Breast epithelium (tissue), 4 donors: ENCODE measurements at regions not wholly inside any gene's neighbourhood (a gene's known extent, or its start where the extent isn't known, plus 50 kb on each side); places are given as distances from the start of the nearest gene placed in this dataset.
A peak's percentile ranks its signal among the peaks of the same experiment; 100 is the strongest.

Experiments
- DNase-seq, 2 donors: peaks; one replicate each; pipeline ENCODE4 v3.0.0-alpha.2; 2019; ENCODE audit warnings: low spot score in 2 of 2
- H3K27ac ChIP-seq, 2 donors: fragments of 200-600 bp; sonication (generic) in 1 of 2; one replicate each; pipeline ENCODE4 v1.5.1; 2016 to 2019; ENCODE audit warnings: mild to moderate bottlenecking in 1 of 2
- H3K27me3 ChIP-seq, 2 donors: fragments of 200-600 bp; sonication (generic) in 1 of 2; one replicate each; pipeline versions ENCODE4 v1.5.1 to v1.6.0; 2017 to 2019; ENCODE audit warnings: control low read depth in 1 of 2, mild to moderate bottlenecking in 1 of 2
- H3K36me3 ChIP-seq: fragments of 200-600 bp; one replicate; pipeline ENCODE4 v1.5.1; 2019
- H3K4me1 ChIP-seq, 2 donors: fragments of 200-600 bp; sonication (generic); one replicate each; pipeline ENCODE4 v1.5.1; 2016 to 2019; ENCODE audit warnings: control low read depth in 1 of 2
- H3K4me3 ChIP-seq, 3 donors: fragments of 200-600 bp; sonication (generic); 1 replicate in 2 of 3; 2 replicates in 1 of 3; pipeline ENCODE4 v1.5.1; 2016 to 2019; ENCODE audit warnings: mild to moderate bottlenecking in 3 of 3, moderate library complexity in 2 of 3
- H3K9me3 ChIP-seq, 2 donors: fragments of 200-600 bp; sonication (generic) in 1 of 2; one replicate each; pipeline ENCODE4 v1.5.1; 2016 to 2019; ENCODE audit warnings: control low read depth in 1 of 2
- POLR2A ChIP-seq: fragments of 450-650 bp; IDR thresholded peaks from one replicate; pipeline ENCODE4 v1.6.1; 2016; ENCODE audit warnings: antibody characterized with exemption, mild to moderate bottlenecking, moderate library complexity
- POLR2AphosphoS5 ChIP-seq, 3 donors: sonication (generic); formaldehyde crosslinking; IDR thresholded peaks; one replicate each; pipeline ENCODE4 v1.6.1; 2017; ENCODE audit warnings: antibody characterized with exemption in 3 of 3
- intact Hi-C: fragments of 100-400 bp; cut with DNase I; formaldehyde crosslinking; loops from one replicate; pipeline ENCODE4 v1.15.1; 2023; ENCODE audit warnings: low total_unique reads
- TF ChIP-seq, protein P1 (sequence below), 3 donors: fragments of 450-650 bp; IDR thresholded peaks; one replicate each; pipeline ENCODE4 v1.5.1; 2016 to 2017; ENCODE audit warnings: antibody characterized with exemption in 3 of 3, mild to moderate bottlenecking in 3 of 3, moderate library complexity in 3 of 3

DNA sequence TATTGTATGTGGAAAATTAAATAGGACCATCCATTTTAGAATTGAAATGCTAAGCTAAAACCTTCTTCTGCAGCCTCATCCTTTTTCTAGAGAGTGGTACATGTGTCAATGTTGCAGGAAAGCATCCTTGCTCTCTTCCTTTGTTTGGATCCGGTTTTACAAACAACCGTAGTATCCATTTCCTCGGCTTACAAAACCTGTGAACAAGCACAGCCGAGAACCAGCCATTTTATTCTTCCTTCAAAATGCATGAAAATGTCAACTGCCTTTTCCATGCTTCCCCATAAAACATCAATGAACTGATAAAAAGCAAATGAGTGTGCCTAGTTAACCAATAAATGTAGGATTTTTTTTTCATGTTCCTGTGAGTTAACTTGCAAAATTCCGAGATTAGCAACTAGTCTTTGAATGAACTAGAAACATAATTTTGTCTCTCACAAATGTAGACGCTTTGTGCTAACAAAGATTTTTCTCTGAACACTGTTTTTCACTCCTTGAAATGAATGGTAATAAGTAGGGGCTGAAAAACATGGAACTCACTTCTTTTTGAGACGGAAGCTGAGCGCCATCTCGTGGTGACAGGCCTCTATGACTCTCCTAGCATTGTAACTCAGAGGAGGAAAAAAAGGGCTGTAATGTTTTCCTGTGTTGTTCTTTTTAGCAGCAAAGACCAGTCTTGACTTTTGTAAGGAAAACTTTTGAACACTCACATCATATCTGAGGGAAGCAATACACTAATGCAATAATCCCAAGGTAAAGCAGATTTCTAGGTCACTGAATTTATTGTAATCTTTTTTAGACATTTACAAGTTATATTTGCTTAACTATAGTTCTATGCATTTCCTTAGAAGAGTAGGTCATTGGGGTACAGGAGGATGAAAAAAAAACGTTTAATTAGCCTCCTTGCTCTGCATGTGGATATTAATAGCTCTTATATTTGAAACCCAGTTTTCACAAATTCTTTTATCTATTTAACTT is 157.4 kb upstream of the FOXG1 start:
- no peaks in the 10 kb centered on the region for H3K27me3 ChIP-seq
- no peaks in the 10 kb centered on the region for H3K4me1 ChIP-seq
- H3K9me3 ChIP-seq = no peaks in the 10 kb centered on the region
- H3K27ac ChIP-seq = no peak overlapping the region
- H3K36me3 ChIP-seq = no peaks in the 10 kb centered on the region
- TF ChIP-seq POLR2AphosphoS5 (IDR thresholded peaks at IDR 0.05) = no peak
- TF ChIP-seq, protein P1, sequence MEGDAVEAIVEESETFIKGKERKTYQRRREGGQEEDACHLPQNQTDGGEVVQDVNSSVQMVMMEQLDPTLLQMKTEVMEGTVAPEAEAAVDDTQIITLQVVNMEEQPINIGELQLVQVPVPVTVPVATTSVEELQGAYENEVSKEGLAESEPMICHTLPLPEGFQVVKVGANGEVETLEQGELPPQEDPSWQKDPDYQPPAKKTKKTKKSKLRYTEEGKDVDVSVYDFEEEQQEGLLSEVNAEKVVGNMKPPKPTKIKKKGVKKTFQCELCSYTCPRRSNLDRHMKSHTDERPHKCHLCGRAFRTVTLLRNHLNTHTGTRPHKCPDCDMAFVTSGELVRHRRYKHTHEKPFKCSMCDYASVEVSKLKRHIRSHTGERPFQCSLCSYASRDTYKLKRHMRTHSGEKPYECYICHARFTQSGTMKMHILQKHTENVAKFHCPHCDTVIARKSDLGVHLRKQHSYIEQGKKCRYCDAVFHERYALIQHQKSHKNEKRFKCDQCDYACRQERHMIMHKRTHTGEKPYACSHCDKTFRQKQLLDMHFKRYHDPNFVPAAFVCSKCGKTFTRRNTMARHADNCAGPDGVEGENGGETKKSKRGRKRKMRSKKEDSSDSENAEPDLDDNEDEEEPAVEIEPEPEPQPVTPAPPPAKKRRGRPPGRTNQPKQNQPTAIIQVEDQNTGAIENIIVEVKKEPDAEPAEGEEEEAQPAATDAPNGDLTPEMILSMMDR (IDR thresholded peaks at IDR 0.05) = peak; percentile 21 to 68 (median 61)
- intact Hi-C loops = loop anchor here (10.0 kb wide), 1 partner anchor 904 kb away; no protein-coding TSS in a partner anchor
- peak; percentile 27 to 54 for DNase-seq
- H3K4me3 ChIP-seq = no peak overlapping the region

DNA sequence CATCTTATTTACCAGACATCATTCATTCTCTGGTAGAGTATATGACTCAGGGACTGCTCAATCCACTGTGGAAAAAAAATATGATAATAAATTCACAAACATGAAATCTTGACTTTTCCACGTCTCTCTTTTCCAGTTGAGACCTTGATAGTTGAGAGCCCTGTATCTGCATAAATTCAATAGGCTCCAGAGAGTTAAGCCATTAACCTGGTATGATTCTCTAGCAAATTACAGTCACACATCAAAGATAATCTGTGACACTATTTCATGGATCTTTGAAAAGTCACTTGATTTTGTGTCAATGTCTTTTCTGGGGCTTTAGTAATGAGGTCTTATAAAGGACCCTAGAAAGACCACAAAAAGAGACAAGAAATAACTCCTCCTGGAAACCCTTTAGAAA is 154.2 kb upstream of the FOXG1 start:
- intact Hi-C loops = no loop called here
- Histone ChIP-seq H3K36me3 (no peaks in the 10 kb centered on the region), H3K4me3 (no peak overlapping the region), H3K9me3 (no peaks in the 10 kb centered on the region), H3K27me3 (no peaks in the 10 kb centered on the region), H3K27ac (no peak overlapping the region), H3K4me1 (no peaks in the 10 kb centered on the region)
- no peak for DNase-seq
- TF ChIP-seq POLR2A (no peak), POLR2AphosphoS5 (IDR thresholded peaks at IDR 0.05) (no peak)
- TF ChIP-seq, protein P1 (IDR thresholded peaks at IDR 0.05) = no peak

DNA sequence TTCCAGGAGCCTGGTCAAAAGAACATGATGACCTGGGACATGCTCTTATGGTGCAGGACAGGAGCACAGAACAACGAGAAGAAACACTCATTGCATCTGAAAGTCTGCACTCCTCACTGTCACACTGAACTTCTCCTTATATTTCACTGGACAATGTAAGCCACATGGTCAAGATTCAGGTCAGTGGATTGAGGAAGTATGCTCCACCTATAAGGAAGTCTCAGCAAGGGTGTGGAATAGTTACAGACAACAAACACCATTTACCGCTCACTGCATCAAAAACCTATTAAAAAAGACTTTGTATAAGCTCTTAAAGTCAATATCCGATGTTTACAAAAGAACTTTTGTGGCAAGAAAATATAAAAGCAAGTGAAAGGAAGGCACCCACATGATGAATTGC is 153.1 kb upstream of the FOXG1 start:
- no peak overlapping the region for H3K27ac ChIP-seq
- H3K36me3 ChIP-seq = no peaks in the 10 kb centered on the region
- H3K4me3 ChIP-seq = no peak overlapping the region
- no peak for DNase-seq
- H3K27me3 ChIP-seq = no peaks in the 10 kb centered on the region
- no peaks in the 10 kb centered on the region for H3K4me1 ChIP-seq
- no peak for TF ChIP-seq POLR2AphosphoS5 (IDR thresholded peaks at IDR 0.05)
- TF ChIP-seq POLR2A = no peak
- TF ChIP-seq, protein P1 (IDR thresholded peaks at IDR 0.05) = no peak
- no peaks in the 10 kb centered on the region for H3K9me3 ChIP-seq
- intact Hi-C loops = no loop called here

DNA sequence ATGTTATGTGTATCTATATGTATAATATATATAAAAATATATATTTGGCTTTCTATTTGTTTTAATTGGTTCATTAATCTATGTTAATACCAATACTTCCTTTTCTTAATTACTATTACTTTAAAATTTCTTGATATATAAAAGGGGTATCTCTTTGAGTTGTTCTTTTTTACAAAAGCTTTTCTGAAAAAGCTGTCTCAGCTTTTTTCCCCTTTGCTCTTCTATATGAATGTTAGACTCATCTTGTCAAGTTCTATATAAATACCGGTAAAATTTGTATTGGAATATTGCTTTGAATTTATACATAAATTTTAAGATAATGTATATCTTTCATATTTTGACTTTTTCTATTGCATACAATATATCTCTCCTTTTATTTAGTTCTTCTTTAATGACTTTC is 139.8 kb upstream of the FOXG1 start:
- Histone ChIP-seq H3K27me3 (no peaks in the 10 kb centered on the region), H3K36me3 (no peaks in the 10 kb centered on the region), H3K4me1 (no peaks in the 10 kb centered on the region), H3K4me3 (no peak overlapping the region), H3K27ac (no peak overlapping the region), H3K9me3 (no peaks in the 10 kb centered on the region)
- DNase-seq = no peak
- TF ChIP-seq, protein P1 (IDR thresholded peaks at IDR 0.05) = no peak
- TF ChIP-seq POLR2AphosphoS5 (IDR thresholded peaks at IDR 0.05) (no peak), POLR2A (no peak)
- intact Hi-C loops = no loop called here

DNA sequence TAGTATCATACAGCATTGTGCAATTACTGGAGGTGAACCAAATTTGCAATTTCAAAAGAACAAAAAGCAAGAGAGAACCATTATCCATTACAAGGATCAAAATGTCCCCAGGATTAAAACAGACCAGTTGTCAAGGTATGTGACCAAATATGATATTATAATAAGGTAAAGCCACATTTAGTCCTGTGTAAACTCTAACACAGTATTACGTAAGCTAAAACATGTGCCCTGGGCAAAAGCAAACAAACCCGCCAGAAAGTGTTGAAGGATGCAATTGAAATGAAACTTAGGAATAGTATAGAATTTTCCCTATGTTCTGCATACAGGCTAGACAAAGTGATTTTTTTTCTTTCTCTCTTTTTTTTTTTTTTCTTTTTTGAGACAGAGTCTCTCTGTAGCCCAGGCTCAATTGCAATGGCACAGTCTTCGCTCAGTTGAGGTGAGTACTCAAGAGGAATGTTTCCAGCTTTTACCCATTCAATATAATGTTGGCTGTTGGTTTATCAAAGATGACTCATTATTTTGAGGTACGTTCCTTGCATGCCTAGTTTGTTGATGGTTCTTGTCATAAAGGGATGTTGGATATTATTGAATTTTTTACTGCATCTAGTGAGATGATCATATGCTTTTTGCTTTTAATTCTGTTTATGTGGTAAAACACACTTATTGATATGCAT is 137.1 kb upstream of the FOXG1 start:
- H3K4me1 ChIP-seq = no peaks in the 10 kb centered on the region
- intact Hi-C loops = no loop called here
- H3K36me3 ChIP-seq = no peaks in the 10 kb centered on the region
- TF ChIP-seq, protein P1 (IDR thresholded peaks at IDR 0.05) = no peak
- TF ChIP-seq POLR2AphosphoS5 (IDR thresholded peaks at IDR 0.05) (no peak), POLR2A (no peak)
- H3K4me3 ChIP-seq = no peak overlapping the region
- H3K9me3 ChIP-seq = no peaks in the 10 kb centered on the region
- H3K27ac ChIP-seq = no peak overlapping the region
- no peaks in the 10 kb centered on the region for H3K27me3 ChIP-seq
- no peak for DNase-seq
